Prostate gland (tissue), 2 donors: ENCODE measurements at regions not wholly inside any gene's neighbourhood (a gene's known extent, or its start where the extent isn't known, plus 50 kb on each side); places are given as distances from the start of the nearest gene placed in this dataset.

ENCODE experiments used
- DNase-seq: peaks from one replicate; pipeline ENCODE4 v3.0.0-alpha.2; 2019; ENCODE audit warnings: low spot score
- H3K27ac ChIP-seq, 2 donors: fragments of 200-600 bp; sonication (generic); 2 replicates each; pipeline ENCODE4 v1.5.1; 2017 to 2019
- H3K27me3 ChIP-seq: fragments of 200-600 bp; sonication (generic); replicated peaks from 2 replicates; pipeline ENCODE4 v1.5.1; 2019; ENCODE audit not compliant: insufficient read depth
- H3K36me3 ChIP-seq, 2 donors: fragments of 200-600 bp; sonication (generic); 1 replicate in 1 of 2; 2 replicates in 1 of 2; pipeline versions ENCODE4 v1.5.1 to v1.8.1; 2017 to 2019
- H3K4me1 ChIP-seq: fragments of 200-600 bp; sonication (generic); replicated peaks from 2 replicates; pipeline ENCODE4 v1.5.1; 2019
- H3K4me3 ChIP-seq, 2 donors: fragments of 200-600 bp; sonication (generic); 2 replicates each; pipeline ENCODE4 v1.5.1; 2017 to 2019
- H3K9me3 ChIP-seq: fragments of 200-600 bp; sonication (generic); 2 replicates; pipeline ENCODE4 v1.5.1; 2017
- CTCF ChIP-seq, 4 experiments: fragments of 200-600 bp in 2 of 4; fragments of 450-650 bp in 2 of 4; sonication (generic) in 2 of 4; IDR thresholded peaks; 1 replicate in 3 of 4; 2 replicates in 1 of 4; pipeline ENCODE4 v1.5.1; 2016 to 2019; ENCODE audit warnings: antibody characterized with exemption in 4 of 4, mild to moderate bottlenecking in 2 of 4, moderate library complexity in 2 of 4
- POLR2A ChIP-seq: fragments of 450-650 bp; IDR thresholded peaks from one replicate; pipeline ENCODE4 v1.6.1; 2016; ENCODE audit warnings: antibody characterized with exemption, mild to moderate bottlenecking
- POLR2AphosphoS5 ChIP-seq: sonication (generic); formaldehyde crosslinking; IDR thresholded peaks from one replicate; pipeline ENCODE4 v1.6.1; 2017; ENCODE audit warnings: antibody characterized with exemption
- WGBS: methylation state at CpG from one replicate; pipeline ENCODE4 v1.1.5; 2018; 5-methylcytosine and 5-hydroxymethylcytosine counted together
- intact Hi-C: fragments of 100-400 bp; cut with DNase I; formaldehyde crosslinking; loops from one replicate; pipeline ENCODE4 v1.14.2; 2022

GRCh38 chr10:128793726-128794655 is 667.8 kb upstream of the MKI67 start:
- Histone ChIP-seq H3K27ac (no peak overlapping the region), H3K9me3 (no peaks in the 10 kb centered on the region), H3K4me1 (no peaks in the 10 kb centered on the region), H3K36me3 (no peaks in the 10 kb centered on the region), H3K27me3 (no peaks in the 10 kb centered on the region), H3K4me3 (no peak overlapping the region)
- intact Hi-C loops, result no loop called here
- TF ChIP-seq CTCF (IDR thresholded peaks at IDR 0.05) (no peak), POLR2AphosphoS5 (no peak), POLR2A (no peak)
- WGBS, result 94% methylated on average over 10 of the region's 10 CpGs
- DNase-seq, result no peak

- Histone ChIP-seq H3K4me1 (no peaks in the 10 kb centered on the region), H3K27me3 (no peaks in the 10 kb centered on the region), H3K9me3 (no peaks in the 10 kb centered on the region), H3K27ac (no peak overlapping the region), H3K4me3 (no peak overlapping the region), H3K36me3 (no peaks in the 10 kb centered on the region)
- TF ChIP-seq POLR2A (no peak), CTCF (IDR thresholded peaks at IDR 0.05) (no peak), POLR2AphosphoS5 (no peak)
- WGBS, result 88% methylated on average over 3 of the region's 3 CpGs
- intact Hi-C loops, result no loop called here
- no peak for DNase-seq
These were observed 670.2 kb upstream of the MKI67 start for GRCh38 chr10:128796396-128796912.

GRCh38 chr10:128802062-128802461 is 665.0 kb upstream of the MGMT start:
- Histone ChIP-seq H3K36me3 (no peaks in the 10 kb centered on the region), H3K4me3 (no peak overlapping the region), H3K27ac (no peak overlapping the region), H3K4me1 (no peaks in the 10 kb centered on the region), H3K27me3 (no peaks in the 10 kb centered on the region), H3K9me3 (no peaks in the 10 kb centered on the region)
- WGBS, result 53% methylated on average over 4 of the region's 4 CpGs
- intact Hi-C loops, result no loop called here
- DNase-seq, result no peak
- TF ChIP-seq POLR2AphosphoS5 (no peak), CTCF (IDR thresholded peaks at IDR 0.05) (no peak), POLR2A (no peak)

- no peak overlapping the region for H3K4me3 ChIP-seq
- no peak overlapping the region for H3K27ac ChIP-seq
- H3K27me3 ChIP-seq, result no peaks in the 10 kb centered on the region
- H3K4me1 ChIP-seq, result no peaks in the 10 kb centered on the region
- H3K36me3 ChIP-seq, result no peaks in the 10 kb centered on the region
- DNase-seq, result no peak
- intact Hi-C loops, result no loop called here
- no peak for TF ChIP-seq POLR2AphosphoS5
- TF ChIP-seq POLR2A, result no peak
- no peak for TF ChIP-seq CTCF (IDR thresholded peaks at IDR 0.05)
- 70% methylated on average over 8 of the region's 8 CpGs for WGBS
- no peaks in the 10 kb centered on the region for H3K9me3 ChIP-seq
These were observed 663.3 kb upstream of the MGMT start for GRCh38 chr10:128803790-128804189.

- 79% methylated on average over 2 of the region's 2 CpGs for WGBS
- DNase-seq, result no peak
- intact Hi-C loops, result no loop called here
- Histone ChIP-seq H3K36me3 (no peaks in the 10 kb centered on the region), H3K4me1 (no peaks in the 10 kb centered on the region), H3K27ac (no peak overlapping the region), H3K9me3 (no peaks in the 10 kb centered on the region), H3K4me3 (no peak overlapping the region), H3K27me3 (no peaks in the 10 kb centered on the region)
- no peak for TF ChIP-seq POLR2A
- TF ChIP-seq CTCF (IDR thresholded peaks at IDR 0.05), result no peak
- TF ChIP-seq POLR2AphosphoS5, result no peak
These were observed 662.6 kb upstream of the MGMT start for GRCh38 chr10:128804411-128804810.
